GM06990 (cell line): ENCODE measurements at regions not wholly inside any gene's neighbourhood (a gene's known extent, or its start where the extent isn't known, plus 50 kb on each side); places are given as distances from the start of the nearest gene placed in this dataset.

Experiments used
- DNase-seq: peaks from one replicate; pipeline ENCODE4 v3.0.0-alpha.2; 2011; ENCODE audit not compliant: insufficient read length; ENCODE audit errors: extremely low read depth
- H3K27me3 ChIP-seq: replicated peaks from 2 replicates; pipeline ENCODE4 v1.6.0; 2011; ENCODE audit warnings: low read length; ENCODE audit not compliant: control insufficient read depth, insufficient read depth
- H3K36me3 ChIP-seq: 2 replicates; pipeline ENCODE4 v1.5.1; 2011; ENCODE audit warnings: low read length; ENCODE audit not compliant: control insufficient read depth, insufficient read depth
- H3K4me3 ChIP-seq: replicated peaks from 2 replicates; pipeline ENCODE4 v1.5.1; 2011; ENCODE audit warnings: low read depth, mild to moderate bottlenecking, control low read depth, low read length
- CTCF ChIP-seq: IDR thresholded peaks from 2 replicates; pipeline ENCODE4 v1.5.1; 2011; ENCODE audit warnings: low read length, control low read depth, mild to moderate bottlenecking, inconsistent platforms; ENCODE audit not compliant: insufficient read depth, poor library complexity, severe bottlenecking

DNA sequence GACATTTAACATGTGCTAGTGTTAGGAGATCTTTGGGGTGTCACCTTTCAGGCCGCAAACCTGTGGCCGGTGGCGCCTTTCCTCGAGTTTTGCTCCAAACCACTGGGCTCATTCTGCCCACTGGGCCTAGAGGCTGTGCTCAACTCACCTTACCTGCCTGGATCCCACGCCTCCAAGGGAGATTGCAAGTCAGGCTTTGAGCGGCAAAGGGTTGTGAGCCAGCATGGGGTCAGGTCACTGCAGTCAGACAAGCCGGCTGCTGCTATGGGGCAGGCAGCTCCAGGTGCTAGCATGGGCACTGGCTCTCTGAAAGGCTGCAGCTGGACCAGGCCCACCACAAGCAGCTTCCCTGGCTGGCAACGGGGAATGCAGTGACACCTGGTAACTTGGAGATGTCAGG lies 265.5 kb downstream of the ZBBX start:
- no peak for DNase-seq
- TF ChIP-seq CTCF: no peak
- Histone ChIP-seq H3K36me3 (no peaks in the 10 kb centered on the region), H3K27me3 (no peaks in the 10 kb centered on the region), H3K4me3 (no peak overlapping the region)

- no peaks in the 10 kb centered on the region for H3K36me3 ChIP-seq
- no peaks in the 10 kb centered on the region for H3K27me3 ChIP-seq
- no peak overlapping the region for H3K4me3 ChIP-seq
- no peak for DNase-seq
- no peak for TF ChIP-seq CTCF
Observed at GRCh38 chr3:167113035-167113830, 266.9 kb downstream of the ZBBX start.

- no peak for DNase-seq
Observed at GRCh38 chr3:167110901-167111300, 269.2 kb downstream of the ZBBX start.

DNA sequence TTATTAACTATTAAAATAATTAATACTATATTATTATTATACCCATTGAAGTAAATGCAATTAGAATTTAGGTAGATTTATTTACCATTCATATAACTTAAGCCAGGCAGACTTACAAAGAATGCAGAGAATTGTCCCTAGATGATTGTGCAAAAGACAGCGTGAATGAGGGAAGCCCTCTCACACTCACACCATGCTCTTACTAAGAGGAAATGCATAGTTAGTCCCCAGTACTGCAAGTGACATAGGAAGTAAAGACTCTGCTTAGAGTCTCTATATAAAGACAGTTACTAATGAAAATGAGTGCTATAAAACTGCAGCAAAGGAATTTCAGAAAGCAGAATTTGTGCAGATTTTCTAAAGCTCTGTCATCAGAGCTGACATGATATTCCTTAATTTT lies 270.4 kb downstream of the ZBBX start:
- TF ChIP-seq CTCF: no peak
- no peak for DNase-seq
- Histone ChIP-seq H3K4me3 (no peak overlapping the region), H3K36me3 (no peaks in the 10 kb centered on the region), H3K27me3 (no peaks in the 10 kb centered on the region)

More at GRCh38 chr3:167110901-167111300, 269.2 kb downstream of the ZBBX start:
- H3K27me3 ChIP-seq: no peaks in the 10 kb centered on the region
- no peaks in the 10 kb centered on the region for H3K36me3 ChIP-seq
- H3K4me3 ChIP-seq: no peak overlapping the region
- TF ChIP-seq CTCF: no peak

GRCh38 chr3:167106456-167106855 lies 273.6 kb downstream of the ZBBX start:
- H3K36me3 ChIP-seq: no peaks in the 10 kb centered on the region
- no peak overlapping the region for H3K4me3 ChIP-seq
- DNase-seq: no peak
- TF ChIP-seq CTCF: no peak
- no peaks in the 10 kb centered on the region for H3K27me3 ChIP-seq
